Kasumi-1 (cell line): ENCODE measurements at regions not wholly inside any gene's neighbourhood (a gene's known extent, or its start where the extent isn't known, plus 50 kb on each side); places are given as distances from the start of the nearest gene placed in this dataset.
"Not testable (repeated sequence)": the region's sequence is repeated elsewhere in the genome, so short reads cannot be mapped to it uniquely, and the experiment has no call there.

Experiments
- DNase-seq, 2 experiments: peaks; one replicate each; lab custom pipeline; 2025; lab: John Stamatoyannopoulos, UW

GRCh38 chr10:6729071-6729774 is 149.1 kb upstream of the PRKCQ start:
- DNase-seq = no peak

GRCh38 chr10:6726924-6727323 is 146.8 kb upstream of the PRKCQ start:
- no peak for DNase-seq

- no peak for DNase-seq
Measured at GRCh38 chr10:6722616-6723004, 142.5 kb upstream of the PRKCQ start.

GRCh38 chr10:6721964-6722615 is 142.0 kb upstream of the PRKCQ start:
- no peak for DNase-seq

- no peak for DNase-seq
Measured at GRCh38 chr10:6721480-6721879, 141.4 kb upstream of the PRKCQ start.

- no peak for DNase-seq
Measured at GRCh38 chr10:6719561-6719960, 139.5 kb upstream of the PRKCQ start.

GRCh38 chr10:6718550-6718949 is 138.5 kb upstream of the PRKCQ start:
- no peak for DNase-seq

- no peak for DNase-seq
Measured at GRCh38 chr10:6716516-6716915, 136.4 kb upstream of the PRKCQ start.

GRCh38 chr10:6713716-6714115 is 133.6 kb upstream of the PRKCQ start:
- peak; percentile 55 to 57 for DNase-seq

- DNase-seq = peak; percentile 25 to 50
Measured at GRCh38 chr10:6713120-6713519, 133.0 kb upstream of the PRKCQ start.

GRCh38 chr10:6711881-6712280 is 131.8 kb upstream of the PRKCQ start:
- no peak for DNase-seq

- no peak for DNase-seq
Measured at GRCh38 chr10:6711408-6711841, 131.3 kb upstream of the PRKCQ start.

- no peak for DNase-seq
Measured at GRCh38 chr10:6707352-6707751, 127.3 kb upstream of the PRKCQ start.

- no peak for DNase-seq
Measured at GRCh38 chr10:6706725-6707124, 126.6 kb upstream of the PRKCQ start.

GRCh38 chr10:6704896-6705295 is 124.8 kb upstream of the PRKCQ start:
- DNase-seq = no peak

GRCh38 chr10:6702833-6703232 is 122.8 kb upstream of the PRKCQ start:
- not testable (repeated sequence) for DNase-seq

GRCh38 chr10:6702030-6702429 is 122.0 kb upstream of the PRKCQ start:
- no peak for DNase-seq

- peak in 1 of 2 experiments; percentile 11 for DNase-seq
Measured at GRCh38 chr10:6701289-6701688, 121.2 kb upstream of the PRKCQ start.

GRCh38 chr10:6700066-6700465 is 120.0 kb upstream of the PRKCQ start:
- no peak for DNase-seq

- no peak for DNase-seq
Measured at GRCh38 chr10:6699336-6699735, 119.3 kb upstream of the PRKCQ start.

- no peak for DNase-seq
Measured at GRCh38 chr10:6695519-6695918, 115.4 kb upstream of the PRKCQ start.

GRCh38 chr10:6694447-6695140 is 114.5 kb upstream of the PRKCQ start:
- no peak for DNase-seq

GRCh38 chr10:6692856-6693255 is 112.8 kb upstream of the PRKCQ start:
- DNase-seq = no peak
